ENCODE measurements at regions not wholly inside any gene's neighbourhood (a gene's known extent, or its start where the extent isn't known, plus 50 kb on each side); places are given as distances from the start of the nearest gene placed in this dataset.

DNA sequence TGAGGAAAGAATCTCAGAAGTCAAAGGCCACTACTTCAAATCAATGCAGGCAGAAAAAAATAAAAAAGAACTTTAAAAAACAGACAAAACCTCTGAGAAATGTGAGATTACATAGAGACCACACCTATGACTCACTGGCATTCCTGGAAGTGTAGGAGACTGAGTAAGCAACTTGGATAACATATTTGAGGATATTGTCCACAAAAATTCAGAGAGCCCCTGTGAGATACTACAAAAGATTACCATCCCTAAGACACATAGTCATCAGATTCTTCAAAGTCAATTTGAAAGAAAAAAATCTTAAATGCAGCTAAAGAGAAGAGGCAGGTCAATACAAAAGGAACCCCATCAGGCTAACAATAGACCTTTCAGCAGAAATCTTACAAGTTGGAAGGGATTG is 887.3 kb downstream of the NTRK3 start (continued):
- TF ChIP-seq REPIN1 (CRISPR knock-in tag; IDR thresholded peaks at IDR 0.05; ENCODE audit: borderline replicate concordance, low read depth) (no peak), ZNF552 (CRISPR knock-in tag; IDR thresholded peaks at IDR 0.05; ENCODE audit: borderline replicate concordance) (no peak), NFYB (CRISPR knock-in tag; IDR thresholded peaks at IDR 0.05) (no peak), KDM4B (CRISPR knock-in tag; IDR thresholded peaks at IDR 0.05) (no peak), ZNF816 (CRISPR knock-in tag; IDR thresholded peaks at IDR 0.05; ENCODE audit: borderline replicate concordance) (no peak), ZFY (CRISPR knock-in tag; IDR thresholded peaks at IDR 0.05) (no peak), JARID2 (CRISPR knock-in tag; IDR thresholded peaks at IDR 0.05; ENCODE audit: insufficient replicate concordance) (no peak), ZSCAN30 (CRISPR knock-in tag; IDR thresholded peaks at IDR 0.05) (no peak)
- TF ChIP-seq, protein P1, sequence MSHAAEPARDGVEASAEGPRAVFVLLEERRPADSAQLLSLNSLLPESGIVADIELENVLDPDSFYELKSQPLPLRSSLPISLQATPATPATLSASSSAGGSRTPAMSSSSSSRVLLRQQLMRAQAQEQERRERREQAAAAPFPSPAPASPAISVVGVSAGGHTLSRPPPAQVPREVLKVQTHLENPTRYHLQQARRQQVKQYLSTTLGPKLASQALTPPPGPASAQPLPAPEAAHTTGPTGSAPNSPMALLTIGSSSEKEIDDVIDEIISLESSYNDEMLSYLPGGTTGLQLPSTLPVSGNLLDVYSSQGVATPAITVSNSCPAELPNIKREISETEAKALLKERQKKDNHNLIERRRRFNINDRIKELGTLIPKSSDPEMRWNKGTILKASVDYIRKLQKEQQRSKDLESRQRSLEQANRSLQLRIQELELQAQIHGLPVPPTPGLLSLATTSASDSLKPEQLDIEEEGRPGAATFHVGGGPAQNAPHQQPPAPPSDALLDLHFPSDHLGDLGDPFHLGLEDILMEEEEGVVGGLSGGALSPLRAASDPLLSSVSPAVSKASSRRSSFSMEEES (CRISPR knock-in tag; IDR thresholded peaks at IDR 0.05): no peak

DNA sequence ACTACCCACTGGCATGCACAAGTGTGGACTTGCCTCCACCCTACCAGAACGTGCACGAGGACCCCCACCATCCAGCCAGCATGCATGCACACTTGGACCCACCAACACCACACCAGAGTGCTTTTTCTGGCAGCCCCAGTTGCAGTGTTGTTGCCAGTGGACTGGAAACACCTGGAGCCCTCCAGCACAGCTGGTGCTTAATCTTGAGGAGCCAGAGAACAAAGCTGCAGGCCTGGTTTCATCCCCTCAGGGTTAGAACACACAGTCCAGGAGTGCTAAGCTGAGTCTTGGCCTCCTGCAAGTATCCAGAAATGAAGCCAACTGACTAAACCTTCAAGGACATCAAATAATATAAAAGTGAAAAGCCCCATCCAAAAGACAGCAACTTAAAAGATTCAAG is 888.0 kb downstream of the NTRK3 start:
- Histone ChIP-seq H3K36me3 (replicated peaks in 1 of 2; ENCODE audit: control insufficient read depth in 1 of 2, insufficient read depth in 2 of 2, low read length in 2 of 2) (no peaks in the 10 kb centered on the region), H3K9ac (ENCODE audit: insufficient read depth, low read depth, low read length) (no peak overlapping the region), H3K4me2 (ENCODE audit: low read depth, low read length) (no peak overlapping the region), H3K4me3 (replicated peaks in 1 of 3; ENCODE audit: insufficient read depth in 1 of 3, low read depth in 2 of 3, low read length in 3 of 3) (no peak overlapping the region), H3K4me1 (ENCODE audit: insufficient read depth, low read length) (no peaks in the 10 kb centered on the region), H4K20me1 (ENCODE audit: insufficient read depth, low read length) (no peaks in the 10 kb centered on the region), H2AFZ (ENCODE audit: low read length) (no peak overlapping the region), H3K27ac (ENCODE audit: extremely low read length, insufficient read depth, low read length) (no peak overlapping the region), H3K27me3 (ENCODE audit: control insufficient read depth in 1 of 2, insufficient read depth in 2 of 2, low read length in 2 of 2) (no peaks in the 10 kb centered on the region), H3K79me2 (ENCODE audit: insufficient read depth, low read length) (no peaks in the 10 kb centered on the region), H3K9me3 (ENCODE audit: low read length) (peaks cover 98% of the 10 kb centered on the region)
- no peak for ATAC-seq
- no CpG with 5 or more reads among the region's 2 CpGs for WGBS (ENCODE audit: low lambda C conversion rate)
- POLR2A ChIA-PET: no interaction called here
- DNase-seq (ENCODE audit: low spot score): no peak
- FAIRE-seq: no peak
- in situ Hi-C loops (cut with HindIII; ENCODE audit: extremely low pct_ligation_motif_present, low pct_unique_long_range_greater_than_20kb) (no loop called here), intact Hi-C loops (cut with micrococcal nuclease; ENCODE audit: unreplicated experiment) (no loop called here)
- CTCF ChIA-PET (ENCODE audit: low intra/inter-chr PET ratio, low total read pairs): no interaction called here
- BruUV-seq (replicated peaks): no TSS peak
- TF ChIP-seq, protein P2, sequence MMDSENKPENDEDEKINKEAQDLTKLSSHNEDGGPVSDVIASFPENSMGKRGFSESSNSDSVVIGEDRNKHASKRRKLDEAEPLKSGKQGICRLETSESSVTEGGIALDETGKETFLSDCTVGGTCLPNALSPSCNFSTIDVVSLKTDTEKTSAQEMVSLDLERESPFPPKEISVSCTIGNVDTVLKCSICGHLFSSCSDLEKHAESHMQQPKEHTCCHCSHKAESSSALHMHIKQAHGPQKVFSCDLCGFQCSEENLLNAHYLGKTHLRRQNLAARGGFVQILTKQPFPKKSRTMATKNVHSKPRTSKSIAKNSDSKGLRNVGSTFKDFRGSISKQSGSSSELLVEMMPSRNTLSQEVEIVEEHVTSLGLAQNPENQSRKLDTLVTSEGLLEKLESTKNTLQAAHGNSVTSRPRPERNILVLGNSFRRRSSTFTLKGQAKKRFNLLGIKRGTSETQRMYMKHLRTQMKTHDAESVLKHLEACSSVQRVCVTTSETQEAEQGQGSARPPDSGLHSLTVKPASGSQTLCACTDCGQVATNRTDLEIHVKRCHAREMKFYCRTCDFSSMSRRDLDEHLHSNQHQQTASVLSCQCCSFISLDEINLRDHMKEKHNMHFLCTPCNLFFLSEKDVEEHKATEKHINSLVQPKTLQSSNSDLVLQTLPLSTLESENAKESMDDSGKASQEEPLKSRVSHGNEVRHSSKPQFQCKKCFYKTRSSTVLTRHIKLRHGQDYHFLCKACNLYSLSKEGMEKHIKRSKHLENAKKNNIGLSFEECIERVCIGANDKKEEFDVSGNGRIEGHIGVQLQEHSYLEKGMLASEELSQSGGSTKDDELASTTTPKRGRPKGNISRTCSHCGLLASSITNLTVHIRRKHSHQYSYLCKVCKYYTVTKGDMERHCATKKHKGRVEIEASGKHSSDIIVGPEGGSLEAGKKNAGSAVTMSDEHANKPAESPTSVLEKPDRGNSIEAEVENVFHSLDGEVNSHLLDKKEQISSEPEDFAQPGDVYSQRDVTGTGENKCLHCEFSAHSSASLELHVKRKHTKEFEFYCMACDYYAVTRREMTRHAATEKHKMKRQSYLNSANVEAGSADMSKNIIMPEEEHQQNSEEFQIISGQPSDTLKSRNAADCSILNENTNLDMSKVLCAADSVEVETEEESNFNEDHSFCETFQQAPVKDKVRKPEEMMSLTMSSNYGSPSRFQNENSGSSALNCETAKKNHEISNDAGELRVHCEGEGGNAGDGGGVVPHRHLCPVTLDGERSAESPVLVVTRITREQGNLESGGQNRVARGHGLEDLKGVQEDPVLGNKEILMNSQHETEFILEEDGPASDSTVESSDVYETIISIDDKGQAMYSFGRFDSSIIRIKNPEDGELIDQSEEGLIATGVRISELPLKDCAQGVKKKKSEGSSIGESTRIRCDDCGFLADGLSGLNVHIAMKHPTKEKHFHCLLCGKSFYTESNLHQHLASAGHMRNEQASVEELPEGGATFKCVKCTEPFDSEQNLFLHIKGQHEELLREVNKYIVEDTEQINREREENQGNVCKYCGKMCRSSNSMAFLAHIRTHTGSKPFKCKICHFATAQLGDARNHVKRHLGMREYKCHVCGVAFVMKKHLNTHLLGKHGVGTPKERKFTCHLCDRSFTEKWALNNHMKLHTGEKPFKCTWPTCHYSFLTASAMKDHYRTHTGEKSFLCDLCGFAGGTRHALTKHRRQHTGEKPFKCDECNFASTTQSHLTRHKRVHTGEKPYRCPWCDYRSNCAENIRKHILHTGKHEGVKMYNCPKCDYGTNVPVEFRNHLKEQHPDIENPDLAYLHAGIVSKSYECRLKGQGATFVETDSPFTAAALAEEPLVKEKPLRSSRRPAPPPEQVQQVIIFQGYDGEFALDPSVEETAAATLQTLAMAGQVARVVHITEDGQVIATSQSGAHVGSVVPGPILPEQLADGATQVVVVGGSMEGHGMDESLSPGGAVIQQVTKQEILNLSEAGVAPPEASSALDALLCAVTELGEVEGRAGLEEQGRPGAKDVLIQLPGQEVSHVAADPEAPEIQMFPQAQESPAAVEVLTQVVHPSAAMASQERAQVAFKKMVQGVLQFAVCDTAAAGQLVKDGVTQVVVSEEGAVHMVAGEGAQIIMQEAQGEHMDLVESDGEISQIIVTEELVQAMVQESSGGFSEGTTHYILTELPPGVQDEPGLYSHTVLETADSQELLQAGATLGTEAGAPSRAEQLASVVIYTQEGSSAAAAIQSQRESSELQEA (CRISPR knock-in tag; IDR thresholded peaks at IDR 0.05; ENCODE audit: not compliant biosample characterization): no peak
- TF ChIP-seq PRPF4 (IDR thresholded peaks at IDR 0.05; ENCODE audit: low read depth, low read length, poor library complexity, severe bottlenecking) (no peak), DMAP1 (CRISPR knock-in tag; IDR thresholded peaks at IDR 0.05) (no peak)
- TF ChIP-seq, protein P3, sequence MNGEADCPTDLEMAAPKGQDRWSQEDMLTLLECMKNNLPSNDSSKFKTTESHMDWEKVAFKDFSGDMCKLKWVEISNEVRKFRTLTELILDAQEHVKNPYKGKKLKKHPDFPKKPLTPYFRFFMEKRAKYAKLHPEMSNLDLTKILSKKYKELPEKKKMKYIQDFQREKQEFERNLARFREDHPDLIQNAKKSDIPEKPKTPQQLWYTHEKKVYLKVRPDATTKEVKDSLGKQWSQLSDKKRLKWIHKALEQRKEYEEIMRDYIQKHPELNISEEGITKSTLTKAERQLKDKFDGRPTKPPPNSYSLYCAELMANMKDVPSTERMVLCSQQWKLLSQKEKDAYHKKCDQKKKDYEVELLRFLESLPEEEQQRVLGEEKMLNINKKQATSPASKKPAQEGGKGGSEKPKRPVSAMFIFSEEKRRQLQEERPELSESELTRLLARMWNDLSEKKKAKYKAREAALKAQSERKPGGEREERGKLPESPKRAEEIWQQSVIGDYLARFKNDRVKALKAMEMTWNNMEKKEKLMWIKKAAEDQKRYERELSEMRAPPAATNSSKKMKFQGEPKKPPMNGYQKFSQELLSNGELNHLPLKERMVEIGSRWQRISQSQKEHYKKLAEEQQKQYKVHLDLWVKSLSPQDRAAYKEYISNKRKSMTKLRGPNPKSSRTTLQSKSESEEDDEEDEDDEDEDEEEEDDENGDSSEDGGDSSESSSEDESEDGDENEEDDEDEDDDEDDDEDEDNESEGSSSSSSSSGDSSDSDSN (CRISPR knock-in tag; IDR thresholded peaks at IDR 0.05): no peak

Measured in HepG2 (cell line).